Body of pancreas (tissue), 4 donors: ENCODE measurements at regions not wholly inside any gene's neighbourhood (a gene's known extent, or its start where the extent isn't known, plus 50 kb on each side); places are given as distances from the start of the nearest gene placed in this dataset.

Experiments used
- CTCF ChIP-seq, 7 experiments: fragments of 450-650 bp in 4 of 7; fragments of 200-600 bp in 3 of 7; sonication (generic) in 3 of 7; IDR thresholded peaks; one replicate each; pipeline ENCODE4 v1.5.1; 2016 to 2019; ENCODE audit warnings: antibody characterized with exemption in 7 of 7
- POLR2A ChIP-seq, 3 donors: fragments of 450-650 bp; IDR thresholded peaks; one replicate each; pipeline ENCODE4 v1.6.1; 2016; ENCODE audit warnings: antibody characterized with exemption in 3 of 3, mild to moderate bottlenecking in 2 of 3

- TF ChIP-seq CTCF (IDR thresholded peaks at IDR 0.05): no peak
- no peak for TF ChIP-seq POLR2A (IDR thresholded peaks at IDR 0.05)
These were observed 49.9 kb upstream of the C5orf46 start for GRCh38 chr5:147956064-147956841.
